Psoas muscle (tissue), 7 donors: ENCODE measurements at regions not wholly inside any gene's neighbourhood (a gene's known extent, or its start where the extent isn't known, plus 50 kb on each side); places are given as distances from the start of the nearest gene placed in this dataset.
"Not testable (repeated sequence)": the region's sequence is repeated elsewhere in the genome, so short reads cannot be mapped to it uniquely, and the experiment has no call there.

Source experiments
- ATAC-seq, 4 donors: fragments of 200-7000 bp; cut with Tn5 transposase; one replicate each; pipeline ENCODE4 v1.9.1; 2020; ENCODE audit warnings: moderate library complexity in 3 of 4, mild to moderate bottlenecking in 2 of 4
- DNase-seq, 2 donors: peaks; one replicate each; pipeline ENCODE4 v3.0.0-alpha.2; 2020
- H3K27ac ChIP-seq: fragments of 200-600 bp; one replicate; pipeline ENCODE4 v1.8.0; 2022
- H3K27me3 ChIP-seq, 3 donors: fragments of 200-600 bp in 1 of 3; one replicate each; pipeline versions ENCODE4 v1.6.1 to v1.8.0; 2013 to 2022; ENCODE audit warnings: low read length in 2 of 3, mild to moderate bottlenecking in 2 of 3, moderate library complexity in 1 of 3; ENCODE audit not compliant: insufficient read depth in 3 of 3
- H3K36me3 ChIP-seq, 2 donors: fragments of 200-600 bp in 1 of 2; one replicate each; pipeline versions ENCODE4 v1.6.1 to v1.8.0; 2013 to 2022; ENCODE audit warnings: low read depth in 1 of 2, mild to moderate bottlenecking in 1 of 2, moderate library complexity in 1 of 2; ENCODE audit not compliant: insufficient read depth in 1 of 2
- H3K4me1 ChIP-seq: fragments of 200-600 bp; one replicate; pipeline ENCODE4 v1.8.0; 2022
- H3K4me3 ChIP-seq: fragments of 200-600 bp; one replicate; pipeline ENCODE4 v1.8.0; 2022; ENCODE audit warnings: mild to moderate bottlenecking
- H3K9me3 ChIP-seq: fragments of 200-600 bp; one replicate; pipeline ENCODE4 v1.8.0; 2022
- WGBS, 3 donors: extraction: QIAGEN DNeasy Blood & Tissue Kit; methylation state at CpG; one replicate each; pipeline versions ENCODE4 v1.1.6 to v1.1.7; 2013; 5-methylcytosine and 5-hydroxymethylcytosine counted together
- intact Hi-C, 2 donors: fragments of 100-400 bp; cut with DNase I; formaldehyde crosslinking; loops; one replicate each; pipeline versions ENCODE4 v1.11.0 to v1.14.2; 2022
- TF ChIP-seq, protein P1 (sequence below): fragments of 200-600 bp; IDR thresholded peaks from one replicate; pipeline ENCODE4 v1.8.0; 2022; ENCODE audit warnings: antibody characterized with exemption
- donor health status: healthy with polysubstance abuse.
- donor health status: DM: no; HTN: no; CAD: no; lungs with moderate emphysema.
- donor health status: Bipolar disorder and iron deficiency.
- donor health status: healthy.
- donor health status: DM: yes; HTN: yes; CAD: no.
- donor health status: DM: no; HTN: no; CAD: no.
- donor health status: DM: yes; HTN: yes; CAD: no.

DNA sequence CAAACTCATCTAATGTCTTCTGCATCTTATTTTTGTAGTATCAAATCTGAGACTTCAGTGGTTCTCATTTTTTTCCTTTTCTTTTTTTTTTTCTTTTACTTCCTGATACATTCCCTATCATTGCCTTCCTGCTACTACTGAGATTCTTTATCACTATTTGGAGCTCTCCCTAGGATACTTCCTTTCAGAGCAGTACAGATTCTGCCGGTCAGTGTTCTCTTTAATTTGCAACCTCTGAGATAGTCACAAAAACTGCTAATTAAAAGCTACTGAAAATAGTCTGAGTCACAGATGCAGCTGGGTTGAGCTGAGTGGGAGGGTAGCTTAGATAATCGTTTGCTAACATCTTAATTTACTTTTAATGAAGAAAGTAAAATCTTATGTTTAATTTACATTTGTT, 1279.7 kb downstream of the ARAP2 start:
- TF ChIP-seq, protein P1, sequence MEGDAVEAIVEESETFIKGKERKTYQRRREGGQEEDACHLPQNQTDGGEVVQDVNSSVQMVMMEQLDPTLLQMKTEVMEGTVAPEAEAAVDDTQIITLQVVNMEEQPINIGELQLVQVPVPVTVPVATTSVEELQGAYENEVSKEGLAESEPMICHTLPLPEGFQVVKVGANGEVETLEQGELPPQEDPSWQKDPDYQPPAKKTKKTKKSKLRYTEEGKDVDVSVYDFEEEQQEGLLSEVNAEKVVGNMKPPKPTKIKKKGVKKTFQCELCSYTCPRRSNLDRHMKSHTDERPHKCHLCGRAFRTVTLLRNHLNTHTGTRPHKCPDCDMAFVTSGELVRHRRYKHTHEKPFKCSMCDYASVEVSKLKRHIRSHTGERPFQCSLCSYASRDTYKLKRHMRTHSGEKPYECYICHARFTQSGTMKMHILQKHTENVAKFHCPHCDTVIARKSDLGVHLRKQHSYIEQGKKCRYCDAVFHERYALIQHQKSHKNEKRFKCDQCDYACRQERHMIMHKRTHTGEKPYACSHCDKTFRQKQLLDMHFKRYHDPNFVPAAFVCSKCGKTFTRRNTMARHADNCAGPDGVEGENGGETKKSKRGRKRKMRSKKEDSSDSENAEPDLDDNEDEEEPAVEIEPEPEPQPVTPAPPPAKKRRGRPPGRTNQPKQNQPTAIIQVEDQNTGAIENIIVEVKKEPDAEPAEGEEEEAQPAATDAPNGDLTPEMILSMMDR: no peak
- Histone ChIP-seq H3K27ac (no peak overlapping the region), H3K27me3 (no peaks in the 10 kb centered on the region), H3K4me3 (no peak overlapping the region), H3K36me3 (no peaks in the 10 kb centered on the region), H3K9me3 (no peaks in the 10 kb centered on the region), H3K4me1 (no peaks in the 10 kb centered on the region)
- no peak for DNase-seq
- 41 to 51% (median 46%) methylated on average over 2 of the region's 2 CpGs for WGBS, 3 donors
- intact Hi-C loops: no loop called here
- ATAC-seq: no peak

DNA sequence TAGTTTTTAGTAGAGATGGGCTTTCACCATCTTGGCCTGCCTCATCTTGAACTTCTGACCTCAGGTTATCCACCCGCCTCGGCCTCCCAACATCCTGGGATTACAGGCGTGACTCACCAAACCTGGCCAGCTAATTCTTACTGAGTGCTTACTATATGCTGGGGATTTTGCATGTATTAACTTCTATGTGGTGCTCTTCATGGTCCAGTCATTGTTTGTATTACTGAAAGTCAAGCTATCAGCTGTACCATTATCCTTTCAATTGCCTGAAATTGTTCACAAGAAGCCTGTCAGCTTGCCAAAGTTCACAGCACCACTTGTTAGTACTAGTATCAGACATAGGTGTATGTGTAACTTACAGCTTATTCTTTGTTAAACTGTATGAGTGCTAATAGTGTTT, 1272.1 kb downstream of the ARAP2 start:
- ATAC-seq (no peak), DNase-seq (no peak)
- intact Hi-C loops: no loop called here
- 75 to 83% (median 78%) methylated on average over 3 of the region's 3 CpGs for WGBS, 3 donors
- Histone ChIP-seq H3K36me3 (no peaks in the 10 kb centered on the region), H3K27me3 (no peaks in the 10 kb centered on the region), H3K4me1 (no peaks in the 10 kb centered on the region), H3K9me3 (no peaks in the 10 kb centered on the region), H3K4me3 (no peak overlapping the region), H3K27ac (no peak overlapping the region)
- TF ChIP-seq, protein P1: no peak

DNA sequence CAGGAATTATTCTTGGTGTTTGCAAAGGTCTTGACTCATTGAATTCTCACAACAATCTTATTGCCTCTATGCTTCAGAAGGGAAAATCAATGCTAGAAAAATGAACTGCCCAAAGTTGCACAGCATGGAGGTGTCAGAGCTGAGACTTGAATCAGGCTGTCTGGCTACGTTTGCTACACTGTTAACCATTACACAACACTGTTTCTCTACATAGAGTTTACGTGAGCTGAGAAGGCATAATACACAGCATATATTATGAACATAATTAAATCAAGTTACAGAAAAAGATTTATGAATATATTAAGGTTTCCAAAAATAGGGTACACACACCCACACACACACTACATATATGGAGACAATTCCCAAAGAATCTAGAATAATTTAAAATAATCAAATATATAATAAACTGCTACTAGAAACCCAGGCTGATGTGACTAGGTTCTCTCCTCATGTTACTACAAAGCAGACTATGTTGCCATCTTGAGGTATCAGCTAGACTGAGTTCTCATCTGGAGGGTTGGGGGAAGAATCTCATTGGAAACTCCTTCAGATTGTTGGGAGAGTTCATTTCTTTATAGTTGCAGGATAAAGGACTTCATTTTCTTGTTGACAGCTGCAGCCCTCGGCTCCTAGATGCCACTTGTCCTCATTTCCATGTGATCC, 1270.5 kb downstream of the ARAP2 start:
- peak overlapping the region; percentile 5 for H3K4me3 ChIP-seq
- DNase-seq: no peak
- 32 to 45% (median 35%) methylated on average over 3 of the region's 3 CpGs for whole genome bisulfite sequencing, 3 donors
- no peaks in the 10 kb centered on the region for H3K27me3 ChIP-seq
- H3K9me3 ChIP-seq: no peaks in the 10 kb centered on the region
- no peaks in the 10 kb centered on the region for H3K36me3 ChIP-seq
- intact Hi-C loops: no loop called here
- no peaks in the 10 kb centered on the region for H3K4me1 ChIP-seq
- peak; percentile 57 to 82 (median 70) for ATAC-seq
- H3K27ac ChIP-seq: peak overlapping the region; percentile 66
- TF ChIP-seq, protein P1: peak; percentile 11

DNA sequence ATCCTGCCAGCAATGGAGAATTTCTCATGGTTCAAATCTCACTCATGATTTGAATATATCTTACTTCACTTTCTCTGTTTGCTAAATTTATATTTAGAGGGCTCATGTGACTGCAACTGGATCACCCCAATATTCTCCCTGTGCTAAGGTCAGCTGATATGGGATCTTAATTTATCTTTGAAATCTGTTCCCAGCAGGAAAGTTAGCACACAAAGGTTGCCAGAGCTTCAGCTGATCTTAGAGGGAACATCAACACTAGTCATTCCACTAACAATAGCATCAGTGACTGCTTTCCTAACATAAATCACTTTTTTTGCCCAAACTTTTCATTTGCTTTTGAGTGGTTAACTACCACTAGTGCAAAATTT, 1270.0 kb downstream of the ARAP2 start:
- Histone ChIP-seq H3K27ac (peak overlapping the region; percentile 66), H3K4me3 (no peak overlapping the region), H3K27me3 (no peaks in the 10 kb centered on the region), H3K36me3 (no peaks in the 10 kb centered on the region), H3K9me3 (no peaks in the 10 kb centered on the region), H3K4me1 (no peaks in the 10 kb centered on the region)
- ATAC-seq (peak; percentile 66 to 95 (median 87)), DNase-seq (no peak)
- TF ChIP-seq, protein P1: no peak
- intact Hi-C loops: no loop called here

DNA sequence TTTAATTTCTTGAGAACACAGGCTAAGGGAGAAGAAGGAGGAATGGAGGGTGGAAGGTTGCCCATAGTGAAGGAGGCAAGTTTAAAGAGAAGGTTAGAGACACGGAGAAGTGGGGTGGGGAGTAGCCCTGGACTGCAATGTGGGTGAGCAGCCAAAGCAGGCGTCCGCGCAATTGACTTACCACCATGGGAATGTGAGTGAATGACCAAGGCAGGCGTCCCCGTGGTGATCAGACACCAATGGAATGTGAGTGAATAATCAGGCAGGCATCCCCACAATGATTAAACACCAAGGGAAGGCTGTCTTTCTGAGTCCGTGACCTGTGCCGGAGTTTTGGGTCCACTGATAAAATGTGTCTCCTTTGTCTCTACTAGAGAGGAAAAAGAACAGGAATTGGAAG, 1223.1 kb downstream of the ARAP2 start:
- 89 to 92% (median 91%) methylated on average over 8 of the region's 8 CpGs for WGBS, 3 donors
- not testable (repeated sequence) for H3K27me3 ChIP-seq

More for the DNA sequence above, 1223.1 kb downstream of the ARAP2 start:
- H3K36me3 ChIP-seq, H3K27ac ChIP-seq, ATAC-seq, DNase-seq, intact Hi-C loops, H3K9me3 ChIP-seq, H3K4me1 ChIP-seq, H3K4me3 ChIP-seq: not testable (repeated sequence)
